SK-N-SH treated with all-trans-retinoic acid at 6 μM for 48 hours (cell line): ENCODE measurements at regions not wholly inside any gene's neighbourhood (a gene's known extent, or its start where the extent isn't known, plus 50 kb on each side); places are given as distances from the start of the nearest gene placed in this dataset.

Source experiments
- ATAC-seq: fragments of 200-7000 bp; cut with Tn5 transposase; 3 replicates; pipeline ENCODE4 v1.9.1; 2020; ENCODE audit warnings: mild to moderate bottlenecking, moderate library complexity
- ARNTL ChIP-seq: fragments of 450-650 bp; formaldehyde crosslinking; IDR thresholded peaks from 2 replicates; pipeline ENCODE4 v1.5.0; 2020; ENCODE audit warnings: low read depth, mild to moderate bottlenecking, moderate library complexity, borderline replicate concordance
- CSDC2 ChIP-seq: fragments of 250-450 bp; sonication (Bioruptor Pico); IDR thresholded peaks from 2 replicates; pipeline ENCODE4 v1.5.0; 2020; ENCODE audit warnings: mild to moderate bottlenecking, moderate library complexity
- ESRRG ChIP-seq: fragments of 250-450 bp; sonication (Bioruptor Pico); IDR thresholded peaks from 2 replicates; pipeline ENCODE4 v1.6.1; 2021; ENCODE audit warnings: mild to moderate bottlenecking
- ISL1 ChIP-seq: fragments of 250-450 bp; sonication (Bioruptor Pico); IDR thresholded peaks from 2 replicates; pipeline ENCODE4 v2.1.2; 2022; ENCODE audit warnings: mild to moderate bottlenecking, moderate library complexity
- OSR1 ChIP-seq: fragments of 250-450 bp; sonication (Bioruptor Pico); IDR thresholded peaks from 2 replicates; pipeline ENCODE4 v1.8.0; 2022; ENCODE audit warnings: moderate library complexity, mild to moderate bottlenecking, inconsistent platforms
- PPARA ChIP-seq: fragments of 250-450 bp; sonication (Bioruptor Pico); IDR thresholded peaks from 2 replicates; pipeline ENCODE4 v1.5.0; 2020; ENCODE audit warnings: mild to moderate bottlenecking, borderline replicate concordance
- RARB ChIP-seq: fragments of 250-450 bp; sonication (Bioruptor Pico); IDR thresholded peaks from 2 replicates; pipeline ENCODE4 v1.8.0; 2021; ENCODE audit warnings: mild to moderate bottlenecking, moderate library complexity
- SNAI2 ChIP-seq: fragments of 250-450 bp; sonication (Bioruptor Pico); IDR thresholded peaks from 2 replicates; pipeline ENCODE4 v1.5.0; 2020; ENCODE audit warnings: mild to moderate bottlenecking, moderate library complexity
- TCF4 ChIP-seq: fragments of 250-450 bp; sonication (Bioruptor Pico); IDR thresholded peaks from 2 replicates; pipeline ENCODE4 v1.8.0; 2021; ENCODE audit warnings: mild to moderate bottlenecking, moderate library complexity, borderline replicate concordance
- TOX ChIP-seq: fragments of 250-450 bp; sonication (Bioruptor Pico); IDR thresholded peaks from 2 replicates; pipeline ENCODE4 v1.8.0; 2021; ENCODE audit warnings: mild to moderate bottlenecking, moderate library complexity, borderline replicate concordance
- ZFP3 ChIP-seq: fragments of 250-450 bp; sonication (Bioruptor Pico); IDR thresholded peaks from 2 replicates; pipeline ENCODE4 v1.5.0; 2020; ENCODE audit warnings: mild to moderate bottlenecking, moderate library complexity
- ZFP30 ChIP-seq: fragments of 450-650 bp; formaldehyde crosslinking; IDR thresholded peaks from 2 replicates; pipeline ENCODE4 v1.5.0; 2022; ENCODE audit warnings: mild to moderate bottlenecking, moderate library complexity
- ZNF565 ChIP-seq: fragments of 450-650 bp; formaldehyde crosslinking; conservative IDR thresholded peaks from 2 replicates; pipeline ENCODE4 v1.5.0; 2020; ENCODE audit warnings: low read depth, mild to moderate bottlenecking, moderate library complexity
- ZNF70 ChIP-seq: fragments of 450-650 bp; formaldehyde crosslinking; IDR thresholded peaks from 2 replicates; pipeline ENCODE4 v1.5.0; 2020; ENCODE audit warnings: mild to moderate bottlenecking, moderate library complexity
- ZNF8 ChIP-seq: fragments of 450-650 bp; formaldehyde crosslinking; IDR thresholded peaks from 2 replicates; pipeline ENCODE4 v1.5.0; 2020; ENCODE audit warnings: mild to moderate bottlenecking, moderate library complexity
- TF ChIP-seq, protein P1 (sequence below): fragments of 250-450 bp; sonication (Bioruptor Pico); IDR thresholded peaks from 2 replicates; pipeline ENCODE4 v1.8.0; 2021; ENCODE audit warnings: low read depth, mild to moderate bottlenecking, moderate library complexity, borderline replicate concordance
- TF ChIP-seq, protein P2 (sequence below): fragments of 250-450 bp; sonication (Bioruptor Pico); IDR thresholded peaks from 2 replicates; pipeline ENCODE4 v1.5.1; 2020; ENCODE audit warnings: low read depth, mild to moderate bottlenecking, moderate library complexity
- TF ChIP-seq, protein P3 (sequence below): fragments of 250-450 bp; sonication (Bioruptor Pico); IDR thresholded peaks from 2 replicates; pipeline ENCODE4 v1.5.1; 2021; ENCODE audit warnings: mild to moderate bottlenecking, moderate library complexity
- TF ChIP-seq, protein P4 (sequence below): fragments of 250-450 bp; sonication (Bioruptor Pico); IDR thresholded peaks from 2 replicates; pipeline ENCODE4 v1.8.0; 2020; ENCODE audit warnings: mild to moderate bottlenecking, moderate library complexity, borderline replicate concordance
- TF ChIP-seq, protein P5 (sequence below): fragments of 250-450 bp; sonication (Bioruptor Pico); IDR thresholded peaks from 2 replicates; pipeline ENCODE4 v1.5.0; 2020; ENCODE audit warnings: mild to moderate bottlenecking, moderate library complexity

DNA sequence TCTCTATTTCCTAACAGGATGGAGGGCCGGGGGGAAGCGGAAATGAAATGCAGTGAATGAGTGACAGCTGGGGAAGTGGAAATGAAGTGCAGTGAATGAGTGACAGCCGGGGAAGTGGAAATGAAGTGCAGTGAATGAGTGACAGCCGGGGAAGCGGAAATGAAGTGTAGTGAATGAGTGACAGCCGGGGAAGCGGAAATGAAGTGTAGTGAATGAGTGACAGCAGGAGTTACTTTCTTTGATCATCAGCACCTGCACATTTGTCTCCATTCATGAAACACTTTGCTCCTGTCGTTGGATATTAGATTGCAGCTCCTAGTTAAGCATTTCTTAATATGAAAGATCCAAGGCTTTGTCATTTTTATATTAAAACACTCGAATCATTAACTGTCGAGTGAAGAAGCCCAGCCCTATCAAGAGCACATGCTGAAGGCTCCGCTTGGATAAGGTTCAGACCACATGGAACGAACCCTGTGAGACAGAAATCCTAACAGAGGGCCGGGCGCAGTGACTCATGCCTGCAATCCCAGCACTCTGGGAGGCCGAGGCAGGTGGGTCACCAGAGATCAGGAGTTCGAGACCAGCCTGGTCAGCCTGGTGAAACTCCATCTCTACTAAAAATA, 406.0 kb upstream of the ADARB2 start:
- ATAC-seq, result no peak
- TF ChIP-seq OSR1 (no peak), PPARA (CRISPR knock-in tag) (no peak), TCF4 (CRISPR knock-in tag) (no peak), TOX (CRISPR knock-in tag) (no peak)
- TF ChIP-seq, protein P1, sequence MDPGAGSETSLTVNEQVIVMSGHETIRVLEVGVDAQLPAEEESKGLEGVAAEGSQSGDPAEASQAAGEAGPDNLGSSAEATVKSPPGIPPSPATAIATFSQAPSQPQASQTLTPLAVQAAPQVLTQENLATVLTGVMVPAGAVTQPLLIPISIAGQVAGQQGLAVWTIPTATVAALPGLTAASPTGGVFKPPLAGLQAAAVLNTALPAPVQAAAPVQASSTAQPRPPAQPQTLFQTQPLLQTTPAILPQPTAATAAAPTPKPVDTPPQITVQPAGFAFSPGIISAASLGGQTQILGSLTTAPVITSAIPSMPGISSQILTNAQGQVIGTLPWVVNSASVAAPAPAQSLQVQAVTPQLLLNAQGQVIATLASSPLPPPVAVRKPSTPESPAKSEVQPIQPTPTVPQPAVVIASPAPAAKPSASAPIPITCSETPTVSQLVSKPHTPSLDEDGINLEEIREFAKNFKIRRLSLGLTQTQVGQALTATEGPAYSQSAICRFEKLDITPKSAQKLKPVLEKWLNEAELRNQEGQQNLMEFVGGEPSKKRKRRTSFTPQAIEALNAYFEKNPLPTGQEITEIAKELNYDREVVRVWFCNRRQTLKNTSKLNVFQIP, result no peak

DNA sequence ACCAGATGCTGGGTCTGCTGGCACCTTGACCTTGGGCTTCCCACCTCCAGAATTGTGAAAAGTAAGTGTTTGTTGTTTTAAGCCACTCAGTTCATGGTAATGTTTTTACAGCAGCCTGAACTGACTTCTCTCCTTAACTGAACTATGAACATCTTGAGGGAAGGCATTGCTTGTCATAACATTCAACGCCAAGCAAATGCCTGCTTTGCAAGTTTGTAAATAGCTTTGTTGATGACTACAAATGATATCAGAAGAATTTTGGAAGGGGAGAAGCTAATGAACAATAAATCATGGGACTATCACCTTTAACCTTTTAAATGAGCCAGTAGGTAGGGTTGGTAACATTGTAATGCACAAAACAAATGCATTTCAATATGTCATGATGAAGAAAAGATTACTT, 402.4 kb upstream of the ADARB2 start:
- no peak for TF ChIP-seq TOX (CRISPR knock-in tag)
- no peak for TF ChIP-seq RARB
- no peak for TF ChIP-seq ZFP3
- TF ChIP-seq ZNF70, result no peak
- no peak for TF ChIP-seq ARNTL (CRISPR knock-in tag)
- TF ChIP-seq ZNF565, result no peak
- TF ChIP-seq PPARA (CRISPR knock-in tag), result no peak
- TF ChIP-seq, protein P2, sequence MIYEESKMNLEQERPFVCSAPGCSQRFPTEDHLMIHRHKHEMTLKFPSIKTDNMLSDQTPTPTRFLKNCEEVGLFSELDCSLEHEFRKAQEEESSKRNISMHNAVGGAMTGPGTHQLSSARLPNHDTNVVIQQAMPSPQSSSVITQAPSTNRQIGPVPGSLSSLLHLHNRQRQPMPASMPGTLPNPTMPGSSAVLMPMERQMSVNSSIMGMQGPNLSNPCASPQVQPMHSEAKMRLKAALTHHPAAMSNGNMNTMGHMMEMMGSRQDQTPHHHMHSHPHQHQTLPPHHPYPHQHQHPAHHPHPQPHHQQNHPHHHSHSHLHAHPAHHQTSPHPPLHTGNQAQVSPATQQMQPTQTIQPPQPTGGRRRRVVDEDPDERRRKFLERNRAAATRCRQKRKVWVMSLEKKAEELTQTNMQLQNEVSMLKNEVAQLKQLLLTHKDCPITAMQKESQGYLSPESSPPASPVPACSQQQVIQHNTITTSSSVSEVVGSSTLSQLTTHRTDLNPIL (CRISPR knock-in tag), result no peak
- TF ChIP-seq ISL1 (CRISPR knock-in tag), result no peak
- TF ChIP-seq ESRRG (CRISPR knock-in tag), result no peak
- no peak for TF ChIP-seq ZFP30 (CRISPR knock-in tag)
- TF ChIP-seq SNAI2 (CRISPR knock-in tag), result no peak
- no peak for TF ChIP-seq OSR1
- TF ChIP-seq, protein P3, sequence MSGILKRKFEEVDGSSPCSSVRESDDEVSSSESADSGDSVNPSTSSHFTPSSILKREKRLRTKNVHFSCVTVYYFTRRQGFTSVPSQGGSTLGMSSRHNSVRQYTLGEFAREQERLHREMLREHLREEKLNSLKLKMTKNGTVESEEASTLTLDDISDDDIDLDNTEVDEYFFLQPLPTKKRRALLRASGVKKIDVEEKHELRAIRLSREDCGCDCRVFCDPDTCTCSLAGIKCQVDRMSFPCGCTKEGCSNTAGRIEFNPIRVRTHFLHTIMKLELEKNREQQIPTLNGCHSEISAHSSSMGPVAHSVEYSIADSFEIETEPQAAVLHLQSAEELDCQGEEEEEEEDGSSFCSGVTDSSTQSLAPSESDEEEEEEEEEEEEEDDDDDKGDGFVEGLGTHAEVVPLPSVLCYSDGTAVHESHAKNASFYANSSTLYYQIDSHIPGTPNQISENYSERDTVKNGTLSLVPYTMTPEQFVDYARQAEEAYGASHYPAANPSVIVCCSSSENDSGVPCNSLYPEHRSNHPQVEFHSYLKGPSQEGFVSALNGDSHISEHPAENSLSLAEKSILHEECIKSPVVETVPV (CRISPR knock-in tag), result no peak
- TF ChIP-seq, protein P4, sequence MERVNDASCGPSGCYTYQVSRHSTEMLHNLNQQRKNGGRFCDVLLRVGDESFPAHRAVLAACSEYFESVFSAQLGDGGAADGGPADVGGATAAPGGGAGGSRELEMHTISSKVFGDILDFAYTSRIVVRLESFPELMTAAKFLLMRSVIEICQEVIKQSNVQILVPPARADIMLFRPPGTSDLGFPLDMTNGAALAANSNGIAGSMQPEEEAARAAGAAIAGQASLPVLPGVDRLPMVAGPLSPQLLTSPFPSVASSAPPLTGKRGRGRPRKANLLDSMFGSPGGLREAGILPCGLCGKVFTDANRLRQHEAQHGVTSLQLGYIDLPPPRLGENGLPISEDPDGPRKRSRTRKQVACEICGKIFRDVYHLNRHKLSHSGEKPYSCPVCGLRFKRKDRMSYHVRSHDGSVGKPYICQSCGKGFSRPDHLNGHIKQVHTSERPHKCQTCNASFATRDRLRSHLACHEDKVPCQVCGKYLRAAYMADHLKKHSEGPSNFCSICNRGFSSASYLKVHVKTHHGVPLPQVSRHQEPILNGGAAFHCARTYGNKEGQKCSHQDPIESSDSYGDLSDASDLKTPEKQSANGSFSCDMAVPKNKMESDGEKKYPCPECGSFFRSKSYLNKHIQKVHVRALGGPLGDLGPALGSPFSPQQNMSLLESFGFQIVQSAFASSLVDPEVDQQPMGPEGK (CRISPR knock-in tag), result no peak
- TF ChIP-seq TCF4 (CRISPR knock-in tag), result no peak
- no peak for TF ChIP-seq ZNF8 (CRISPR knock-in tag)
- no peak for TF ChIP-seq CSDC2 (CRISPR knock-in tag)
- TF ChIP-seq, all 23 proteins: peak for 0
- no peak for ATAC-seq

DNA sequence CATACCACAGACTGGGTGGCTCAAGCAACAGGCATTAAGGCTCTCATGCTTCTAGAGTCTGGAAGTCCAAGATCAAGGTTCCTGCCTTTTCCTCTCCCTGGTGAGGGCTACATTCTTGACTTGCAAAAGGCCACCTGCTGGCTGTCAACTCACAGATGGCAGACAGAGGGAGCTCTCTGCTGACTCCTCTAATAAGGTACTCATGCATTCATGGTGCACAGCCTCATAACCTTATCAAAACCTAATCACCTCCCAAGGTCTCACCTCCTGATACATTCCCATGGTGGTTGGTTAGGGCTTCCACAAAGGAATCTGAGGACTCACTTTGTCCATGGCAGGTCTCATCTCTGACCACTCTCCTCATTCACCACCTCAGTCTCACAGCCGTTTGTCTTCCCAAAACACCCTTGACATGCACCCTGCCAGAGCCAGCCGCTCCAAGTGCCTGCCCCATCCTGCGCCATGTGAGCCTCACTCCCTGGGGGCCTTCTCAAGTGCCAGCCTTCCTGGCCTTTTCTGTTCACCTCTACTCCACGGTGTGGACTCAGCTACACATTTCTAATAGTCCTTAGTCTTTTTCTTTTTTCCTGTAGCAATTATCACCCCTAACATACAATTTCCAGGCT, 400.3 kb upstream of the ADARB2 start:
- ATAC-seq, result no peak
- TF ChIP-seq ZNF70 (no peak), ESRRG (CRISPR knock-in tag) (no peak)

DNA sequence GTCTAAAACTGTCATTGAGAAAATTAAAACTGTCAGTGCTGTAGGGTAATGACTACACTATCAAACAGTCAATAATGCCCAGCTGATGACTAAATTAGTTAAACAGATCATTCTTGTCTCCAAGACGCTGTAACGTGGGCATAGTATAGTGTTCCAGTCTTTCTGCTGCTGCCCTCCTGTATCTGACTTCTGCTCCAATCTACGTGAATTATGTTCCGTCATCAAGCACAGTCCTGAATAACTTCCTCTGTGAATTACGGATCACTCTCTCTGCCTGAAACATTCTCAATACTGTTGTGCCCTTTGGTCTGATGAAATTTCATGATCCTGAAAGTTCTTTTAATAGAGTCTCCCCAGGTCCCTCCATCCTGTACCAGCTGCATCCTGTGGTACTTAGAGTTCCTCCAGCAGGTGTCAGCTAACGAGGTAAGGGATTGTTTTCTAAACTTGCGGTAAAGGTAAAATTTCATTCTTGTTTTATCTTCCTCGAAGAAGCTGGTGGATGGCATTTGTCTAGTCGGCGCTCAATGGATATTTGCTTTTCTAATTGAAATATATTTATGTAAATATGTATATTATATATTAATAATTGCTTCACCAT, 393.5 kb upstream of the ADARB2 start:
- TF ChIP-seq, protein P5, sequence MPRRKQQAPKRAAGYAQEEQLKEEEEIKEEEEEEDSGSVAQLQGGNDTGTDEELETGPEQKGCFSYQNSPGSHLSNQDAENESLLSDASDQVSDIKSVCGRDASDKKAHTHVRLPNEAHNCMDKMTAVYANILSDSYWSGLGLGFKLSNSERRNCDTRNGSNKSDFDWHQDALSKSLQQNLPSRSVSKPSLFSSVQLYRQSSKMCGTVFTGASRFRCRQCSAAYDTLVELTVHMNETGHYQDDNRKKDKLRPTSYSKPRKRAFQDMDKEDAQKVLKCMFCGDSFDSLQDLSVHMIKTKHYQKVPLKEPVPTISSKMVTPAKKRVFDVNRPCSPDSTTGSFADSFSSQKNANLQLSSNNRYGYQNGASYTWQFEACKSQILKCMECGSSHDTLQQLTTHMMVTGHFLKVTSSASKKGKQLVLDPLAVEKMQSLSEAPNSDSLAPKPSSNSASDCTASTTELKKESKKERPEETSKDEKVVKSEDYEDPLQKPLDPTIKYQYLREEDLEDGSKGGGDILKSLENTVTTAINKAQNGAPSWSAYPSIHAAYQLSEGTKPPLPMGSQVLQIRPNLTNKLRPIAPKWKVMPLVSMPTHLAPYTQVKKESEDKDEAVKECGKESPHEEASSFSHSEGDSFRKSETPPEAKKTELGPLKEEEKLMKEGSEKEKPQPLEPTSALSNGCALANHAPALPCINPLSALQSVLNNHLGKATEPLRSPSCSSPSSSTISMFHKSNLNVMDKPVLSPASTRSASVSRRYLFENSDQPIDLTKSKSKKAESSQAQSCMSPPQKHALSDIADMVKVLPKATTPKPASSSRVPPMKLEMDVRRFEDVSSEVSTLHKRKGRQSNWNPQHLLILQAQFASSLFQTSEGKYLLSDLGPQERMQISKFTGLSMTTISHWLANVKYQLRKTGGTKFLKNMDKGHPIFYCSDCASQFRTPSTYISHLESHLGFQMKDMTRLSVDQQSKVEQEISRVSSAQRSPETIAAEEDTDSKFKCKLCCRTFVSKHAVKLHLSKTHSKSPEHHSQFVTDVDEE, result no peak
- TF ChIP-seq PPARA (CRISPR knock-in tag) (no peak), OSR1 (no peak)
- no peak for ATAC-seq
